ENCODE measurements at regions not wholly inside any gene's neighbourhood (a gene's known extent, or its start where the extent isn't known, plus 50 kb on each side); places are given as distances from the start of the nearest gene placed in this dataset.
"Not testable (repeated sequence)": the region's sequence is repeated elsewhere in the genome, so short reads cannot be mapped to it uniquely, and the experiment has no call there.

DNA sequence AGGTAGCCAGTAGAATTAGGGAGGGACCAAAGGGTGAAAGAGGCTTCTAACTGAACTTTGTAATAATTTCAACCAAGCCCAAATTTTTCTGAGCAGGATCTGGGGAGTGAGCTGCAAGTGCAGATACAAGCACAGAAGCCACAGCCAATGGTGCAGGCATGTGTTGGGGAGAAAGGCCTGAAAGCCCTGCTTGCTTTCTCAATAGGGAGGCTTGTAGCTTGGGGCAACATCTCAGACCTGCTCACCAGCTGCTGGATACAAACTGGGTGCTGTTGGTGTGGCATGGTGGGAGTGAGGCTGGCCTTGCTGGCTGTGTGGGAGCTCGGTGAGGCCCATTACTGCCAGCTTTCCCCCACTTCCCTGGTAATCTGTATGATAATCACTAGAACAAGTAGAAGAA, 688.5 kb upstream of the SEMA3D start:
- DNase-seq: no peak

DNA sequence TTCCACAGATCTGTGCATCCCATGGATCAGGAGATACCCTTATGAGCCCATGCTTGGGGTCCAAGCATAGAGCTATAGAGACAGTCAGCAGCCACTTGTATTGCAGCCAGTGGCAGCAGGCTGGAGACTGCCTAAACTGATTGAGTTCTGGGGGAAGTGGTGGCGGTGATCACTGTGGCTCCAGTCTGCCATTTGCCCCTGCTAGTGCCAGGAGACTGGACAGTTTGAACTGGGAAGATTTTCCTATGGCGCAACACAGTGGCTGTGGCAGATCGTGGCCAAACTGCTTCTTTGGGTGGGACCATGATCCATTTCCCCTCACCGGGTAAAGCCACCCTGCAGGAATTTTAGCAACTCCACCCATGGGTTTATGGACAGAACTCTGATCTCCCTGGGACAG, 679.7 kb upstream of the SEMA3D start:
- no peak for DNase-seq

GRCh38 chr7:85851571-85852193, 664.8 kb upstream of the SEMA3D start:
- DNase-seq: peak in 1 of 2 experiments; percentile 43

GRCh38 chr7:85850381-85850780, 663.5 kb upstream of the SEMA3D start:
- DNase-seq: no peak

- no peak for DNase-seq
Observed at GRCh38 chr7:85840554-85840953, 653.7 kb upstream of the SEMA3D start.

DNA sequence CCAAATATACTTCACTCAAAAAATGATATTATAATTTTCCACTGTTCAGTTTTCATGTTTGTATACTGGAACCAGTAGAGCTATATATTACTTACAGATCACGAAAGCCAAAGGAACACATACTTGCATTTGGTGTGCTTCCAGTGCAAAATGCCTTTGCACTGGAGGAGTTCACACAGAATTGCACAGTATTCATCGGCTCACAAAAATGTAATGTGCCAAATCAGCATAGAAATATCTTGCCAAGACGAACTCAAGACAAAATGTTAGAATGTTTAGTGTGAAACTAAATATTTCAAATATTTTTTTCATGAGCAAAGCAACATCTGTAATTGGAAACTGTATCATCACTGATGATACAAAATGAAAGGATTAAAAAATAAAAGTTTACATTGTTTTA, 646.2 kb upstream of the SEMA3D start:
- no peak for DNase-seq

GRCh38 chr7:85830982-85831381, 644.1 kb upstream of the SEMA3D start:
- no peak for DNase-seq

DNA sequence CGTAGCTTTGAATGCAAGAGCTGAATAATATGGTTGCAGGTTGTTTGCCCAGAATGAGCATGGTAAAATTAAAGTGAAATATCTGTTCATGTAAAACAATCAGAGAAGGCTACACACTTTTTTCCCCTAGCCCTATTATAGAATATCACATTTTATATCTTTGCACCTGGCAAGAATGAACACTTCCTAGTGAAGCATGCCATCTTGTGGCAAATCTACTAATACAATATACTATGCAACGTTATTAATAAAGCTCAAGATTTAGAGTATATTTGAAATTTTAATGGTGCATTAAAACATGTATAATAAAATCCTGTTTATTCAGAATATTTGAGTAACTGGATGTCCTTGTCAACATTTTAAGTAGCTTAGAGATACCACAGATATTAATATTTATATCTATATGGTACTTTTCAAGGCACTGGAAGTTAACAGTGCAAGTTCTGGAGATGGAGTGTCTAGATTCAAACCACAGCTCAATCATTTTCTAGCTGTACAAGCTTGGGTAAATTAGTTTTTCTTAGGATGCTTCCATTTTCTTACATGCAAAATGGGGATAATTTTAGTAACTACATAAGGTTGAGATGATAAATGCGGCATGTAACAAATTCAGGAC, 643.1 kb upstream of the SEMA3D start:
- DNase-seq: peak in 1 of 2 experiments; percentile 43

DNA sequence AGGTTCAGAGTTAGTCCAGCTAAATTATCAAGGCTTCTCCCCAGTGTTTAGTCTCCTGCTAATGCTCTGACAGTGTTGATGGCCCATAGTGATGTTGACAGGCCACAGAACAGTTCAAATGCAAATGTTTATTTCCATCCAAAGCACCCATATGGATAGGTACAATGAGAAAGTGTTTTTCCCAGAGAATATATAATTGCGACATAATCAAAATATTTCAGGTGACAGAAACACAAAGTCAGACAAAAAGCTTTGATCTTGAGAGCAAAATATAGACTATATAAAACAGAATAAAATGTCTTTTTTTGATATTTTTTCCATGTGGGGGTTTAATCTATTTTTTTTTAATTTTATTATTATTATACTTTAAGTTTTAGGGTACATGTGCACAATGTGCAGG, 642.3 kb upstream of the SEMA3D start:
- no peak for DNase-seq

- no peak for DNase-seq
Observed at GRCh38 chr7:85828614-85829013, 641.8 kb upstream of the SEMA3D start.

DNA sequence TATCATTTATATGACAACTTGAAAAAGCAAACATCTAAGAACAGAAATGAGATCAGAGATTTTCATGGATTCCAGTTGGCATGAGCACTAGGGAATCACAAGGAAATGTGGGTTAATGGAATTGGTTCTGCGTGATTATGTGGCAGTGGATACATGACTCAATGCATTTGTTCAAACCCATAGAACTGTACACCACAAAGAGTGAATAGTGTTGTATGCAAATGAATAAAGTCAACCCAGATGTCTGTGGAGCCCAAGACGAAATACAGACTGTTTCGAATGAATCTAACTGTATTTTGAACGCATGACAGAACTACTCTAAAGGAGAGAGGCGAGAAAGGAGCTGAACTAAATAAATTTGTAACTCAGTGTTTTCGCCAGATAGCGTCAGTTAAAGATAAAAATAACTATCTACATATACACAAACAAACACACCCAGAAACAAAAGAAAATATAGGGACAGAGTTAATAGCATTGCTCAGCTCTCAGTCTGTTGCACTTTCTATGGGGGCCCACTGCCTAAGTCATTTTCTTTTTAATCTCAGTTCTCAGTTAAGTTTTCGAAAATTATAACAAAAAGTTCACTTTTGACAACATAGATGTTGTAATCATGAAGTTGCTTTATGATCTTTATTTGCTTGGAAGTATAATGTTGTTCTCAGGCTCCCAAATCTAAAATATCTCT, 636.7 kb upstream of the SEMA3D start:
- DNase-seq: no peak

DNA sequence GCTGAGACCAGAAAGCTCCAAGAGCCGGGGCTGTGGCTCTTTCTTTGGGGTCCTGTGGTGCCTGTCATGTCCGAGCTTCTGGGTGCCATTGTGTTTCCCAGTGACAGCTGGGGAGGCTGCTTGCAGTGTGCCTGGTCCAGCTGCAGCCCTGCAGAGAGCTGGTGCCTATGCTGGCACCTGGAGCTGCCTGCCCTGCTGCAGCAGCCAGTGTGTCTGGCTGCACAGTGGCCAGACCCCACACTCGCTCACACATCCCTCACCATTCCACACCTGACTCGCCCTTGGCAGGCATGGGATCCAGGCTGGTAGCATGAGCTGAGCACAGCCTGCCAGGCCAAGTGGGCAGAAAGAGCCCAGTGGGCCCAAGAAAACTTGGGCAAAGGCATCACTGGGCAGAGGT, 635.1 kb upstream of the SEMA3D start:
- DNase-seq: no peak

DNA sequence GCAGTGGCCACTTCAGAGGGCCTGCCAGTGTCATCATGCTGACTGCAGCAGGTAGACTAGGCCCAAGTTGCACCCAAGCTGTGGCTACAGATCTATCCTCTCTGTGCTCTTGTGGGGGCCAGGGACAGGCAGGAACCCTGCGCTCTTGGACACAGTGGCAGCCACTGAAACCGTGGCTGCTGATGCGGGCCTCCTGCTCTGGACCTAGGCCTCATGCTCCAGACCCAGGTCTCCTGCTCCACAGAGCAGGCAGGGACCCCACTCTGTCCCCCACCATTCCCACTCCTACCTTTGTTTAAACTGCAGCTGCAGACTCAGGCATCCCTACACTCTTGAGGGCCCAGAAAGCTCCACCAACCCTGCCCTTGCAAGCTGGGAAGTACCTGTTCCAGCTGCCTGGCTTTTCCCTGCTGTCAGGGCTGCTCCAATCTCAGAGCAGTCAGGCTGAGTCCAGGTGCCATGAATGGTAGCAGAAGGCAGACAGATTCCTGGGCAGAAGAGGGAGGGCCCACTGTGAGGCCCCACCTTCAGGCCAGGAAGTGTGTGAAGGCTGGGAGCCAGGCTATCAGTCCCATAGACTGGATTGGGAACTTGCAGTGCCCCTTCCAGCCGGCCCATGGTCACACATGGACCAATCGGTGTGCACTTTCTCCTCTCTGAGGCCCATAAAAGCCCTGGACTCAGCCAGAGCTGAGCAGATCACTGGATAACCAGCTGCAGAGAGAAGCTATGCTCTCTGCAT, 634.0 kb upstream of the SEMA3D start:
- DNase-seq: no peak

GRCh38 chr7:85815526-85815925, 628.7 kb upstream of the SEMA3D start:
- DNase-seq: peak in 1 of 2 experiments; percentile 42

GRCh38 chr7:85806321-85806720, 619.5 kb upstream of the SEMA3D start:
- no peak for DNase-seq

GRCh38 chr7:85805656-85806055, 618.8 kb upstream of the SEMA3D start:
- no peak for DNase-seq

GRCh38 chr7:85805249-85805648, 618.4 kb upstream of the SEMA3D start:
- no peak for DNase-seq

GRCh38 chr7:85802211-85802610, 615.4 kb upstream of the SEMA3D start:
- no peak for DNase-seq

DNA sequence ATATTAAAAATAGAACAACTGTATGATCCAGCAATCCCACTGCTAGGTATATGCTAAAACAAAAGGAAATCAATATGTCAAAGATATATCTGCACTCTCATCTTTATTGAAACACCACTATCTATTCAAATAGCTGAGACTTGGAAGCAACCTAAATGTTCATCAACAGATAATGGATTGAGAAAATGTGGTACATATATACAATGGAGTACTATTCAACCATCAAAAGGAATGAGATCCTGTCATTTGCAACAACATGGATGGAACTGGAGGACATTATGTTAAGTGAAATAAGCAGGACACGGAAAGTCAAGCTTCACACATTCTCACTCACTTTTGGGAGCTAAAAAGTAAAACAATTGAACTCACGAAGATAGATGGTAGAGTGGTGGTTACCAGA, 610.1 kb upstream of the SEMA3D start:
- DNase-seq: no peak

GRCh38 chr7:85791098-85791497, 604.2 kb upstream of the SEMA3D start:
- not testable (repeated sequence) for DNase-seq

DNA sequence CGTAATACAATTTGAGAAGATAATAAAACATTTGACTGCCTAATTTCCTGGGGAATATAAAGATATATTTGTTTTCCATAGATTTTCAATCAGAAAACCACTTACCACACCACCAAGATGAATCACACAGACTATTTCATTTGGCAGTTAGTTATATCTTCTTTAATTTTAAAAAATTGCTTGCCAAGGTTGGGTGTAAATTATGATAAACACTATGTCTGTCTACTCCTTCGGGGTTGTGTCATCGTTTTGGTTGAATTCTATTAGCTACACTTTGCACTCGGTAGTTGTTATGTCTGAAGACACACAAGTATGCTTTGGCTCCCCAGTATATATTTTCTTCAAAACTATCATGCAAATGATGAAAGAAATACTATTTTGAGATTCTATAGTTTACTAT, 594.8 kb upstream of the SEMA3D start:
- no peak for DNase-seq

GRCh38 chr7:85776691-85777345, 590.0 kb upstream of the SEMA3D start:
- DNase-seq: no peak

DNA sequence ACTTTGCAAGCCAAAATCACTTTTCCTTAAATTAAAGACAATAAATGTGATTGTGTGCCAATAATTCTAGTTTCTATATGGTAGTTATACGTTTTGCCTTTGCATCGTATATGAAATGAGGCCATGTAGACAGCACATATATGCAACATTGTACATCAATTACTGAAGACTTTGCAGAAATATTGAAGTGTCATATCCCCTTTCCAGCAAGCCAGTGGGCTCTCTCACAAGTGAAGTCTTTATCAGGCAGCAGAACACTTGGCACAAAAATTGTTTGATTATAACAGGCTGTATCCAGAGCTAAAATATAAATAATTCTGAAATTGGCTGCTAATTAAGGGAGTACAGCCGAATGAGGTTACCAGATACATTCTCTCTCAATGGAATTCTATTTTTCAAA, 588.6 kb upstream of the SEMA3D start:
- no peak for DNase-seq

Data from NCI-H524 (cell line).